Smooth muscle cell of the brain vasculature (primary cell): ENCODE measurements at regions not wholly inside any gene's neighbourhood (a gene's known extent, or its start where the extent isn't known, plus 50 kb on each side); places are given as distances from the start of the nearest gene placed in this dataset.

ENCODE experiments used
- DNase-seq: peaks from one replicate; pipeline ENCODE4 v3.0.0-alpha.2; 2012; ENCODE audit warnings: low read depth, low spot score

- no peak for DNase-seq
These were observed 229.2 kb downstream of the PRL start for GRCh38 chr6:22067671-22068070.

- no peak for DNase-seq
These were observed 228.1 kb downstream of the PRL start for GRCh38 chr6:22068561-22069305.

DNA sequence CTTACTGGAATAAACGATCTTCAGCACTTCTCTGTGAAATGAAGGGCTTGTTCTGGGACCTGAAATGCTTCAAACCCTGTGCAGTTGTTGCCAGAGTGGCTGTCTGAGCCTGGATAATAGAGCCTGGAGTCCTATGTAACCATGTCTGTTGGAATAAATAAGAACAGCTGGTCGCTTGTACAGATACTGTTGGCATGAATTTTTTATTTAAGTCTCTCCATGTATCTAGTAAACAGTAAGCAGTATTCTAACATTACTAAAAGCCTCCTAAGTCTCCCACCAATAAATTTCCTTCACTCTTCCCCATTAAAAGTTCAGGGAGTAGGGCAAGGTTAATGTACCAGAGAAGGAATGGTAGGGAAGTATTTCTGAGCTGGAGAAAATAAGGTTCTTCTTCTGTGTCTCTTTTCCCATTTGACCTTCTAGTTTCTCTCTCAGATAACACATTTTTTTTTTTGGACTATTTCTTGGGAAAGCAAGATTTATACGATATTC is 227.5 kb downstream of the PRL start:
- no peak for DNase-seq

- DNase-seq: no peak
These were observed 225.4 kb downstream of the PRL start for GRCh38 chr6:22071270-22072041.

- no peak for DNase-seq
These were observed 223.9 kb downstream of the PRL start for GRCh38 chr6:22072949-22073348.

GRCh38 chr6:22073516-22074198 is 223.2 kb downstream of the PRL start:
- DNase-seq: no peak

GRCh38 chr6:22078288-22078687 is 218.5 kb downstream of the PRL start:
- no peak for DNase-seq

- DNase-seq: peak; percentile 29
These were observed 217.9 kb downstream of the PRL start for GRCh38 chr6:22078802-22079545.

DNA sequence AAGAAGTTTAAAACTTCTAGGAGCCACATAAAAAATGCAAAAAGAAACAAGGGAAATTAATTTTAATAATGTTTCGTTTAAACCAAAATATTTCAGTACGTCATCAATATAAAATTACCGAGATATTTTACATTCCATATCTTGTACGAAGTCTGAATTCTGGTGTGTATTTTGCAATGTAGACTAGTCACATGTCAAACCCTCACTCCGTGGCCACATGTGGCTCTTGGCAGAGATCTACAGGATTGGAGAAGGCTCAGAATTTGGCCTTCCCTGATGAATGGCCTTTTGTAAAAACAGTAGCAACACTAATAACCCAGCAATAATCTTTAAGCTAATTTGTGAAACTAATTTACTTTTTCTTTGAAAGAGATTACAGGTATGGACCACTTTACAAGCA is 217.1 kb downstream of the PRL start:
- no peak for DNase-seq

DNA sequence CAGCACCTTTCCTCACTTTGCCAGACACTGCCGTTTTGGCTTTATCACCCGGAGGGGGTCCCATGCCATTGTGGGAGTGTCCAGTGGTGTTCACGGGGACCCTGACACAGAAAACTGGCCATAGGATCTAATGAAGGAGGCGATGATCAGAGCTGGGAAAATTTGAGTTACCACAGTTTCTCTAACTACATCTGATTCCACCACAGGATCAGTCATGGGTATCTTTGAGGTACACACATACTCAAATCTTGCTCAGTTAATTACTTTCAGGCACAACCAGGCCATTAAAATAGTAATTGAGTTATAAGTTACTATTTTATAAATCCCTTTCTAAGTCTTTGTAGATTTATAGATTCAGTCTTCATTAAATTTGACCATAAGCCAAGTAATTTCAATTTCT is 215.1 kb downstream of the PRL start:
- DNase-seq: no peak

- DNase-seq: no peak
These were observed 214.6 kb downstream of the PRL start for GRCh38 chr6:22082218-22082617.

DNA sequence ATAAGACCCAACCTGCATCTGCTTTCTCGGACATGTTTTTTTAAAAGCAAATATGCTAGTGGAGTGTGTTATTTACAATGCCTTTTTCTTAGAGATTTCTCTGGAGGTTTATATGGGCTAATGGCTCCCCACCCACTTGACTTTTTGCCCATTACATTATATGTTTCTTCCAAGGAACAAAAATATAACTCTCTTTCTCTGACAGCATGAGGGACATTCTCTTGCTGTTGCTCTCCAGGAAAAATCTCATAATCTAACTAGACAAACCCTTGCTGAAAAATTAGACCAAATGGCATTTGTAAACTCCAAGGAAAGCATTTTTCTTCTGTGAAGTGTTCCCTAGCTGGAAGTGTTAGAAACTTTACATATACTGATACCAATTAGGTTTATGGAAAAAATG is 213.7 kb downstream of the PRL start:
- DNase-seq: no peak

GRCh38 chr6:22087960-22088706 is 208.7 kb downstream of the PRL start:
- DNase-seq: no peak

GRCh38 chr6:22091424-22091948 is 205.3 kb downstream of the PRL start:
- DNase-seq: no peak

- DNase-seq: no peak
These were observed 201.0 kb downstream of the PRL start for GRCh38 chr6:22095836-22096235.

DNA sequence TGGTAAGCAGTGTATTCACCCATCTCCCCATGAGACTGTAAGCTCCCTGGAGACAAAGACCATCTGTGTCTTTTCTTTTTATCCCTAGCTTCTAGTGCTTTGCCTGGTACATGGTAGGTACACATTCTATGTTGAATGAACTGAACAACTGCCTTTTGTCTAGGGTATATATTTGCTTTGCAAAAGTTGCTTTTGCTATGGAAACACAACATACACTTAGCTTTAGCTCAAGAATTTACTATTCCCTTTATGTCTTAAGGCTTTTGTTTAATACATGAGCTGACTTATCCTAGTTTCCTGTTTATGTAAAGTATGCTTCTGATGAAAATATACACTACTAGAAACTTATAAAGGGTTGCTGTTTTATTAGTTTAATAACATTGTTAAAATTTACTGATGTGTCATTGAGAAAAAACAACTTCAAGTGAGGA is 198.2 kb downstream of the PRL start:
- no peak for DNase-seq

DNA sequence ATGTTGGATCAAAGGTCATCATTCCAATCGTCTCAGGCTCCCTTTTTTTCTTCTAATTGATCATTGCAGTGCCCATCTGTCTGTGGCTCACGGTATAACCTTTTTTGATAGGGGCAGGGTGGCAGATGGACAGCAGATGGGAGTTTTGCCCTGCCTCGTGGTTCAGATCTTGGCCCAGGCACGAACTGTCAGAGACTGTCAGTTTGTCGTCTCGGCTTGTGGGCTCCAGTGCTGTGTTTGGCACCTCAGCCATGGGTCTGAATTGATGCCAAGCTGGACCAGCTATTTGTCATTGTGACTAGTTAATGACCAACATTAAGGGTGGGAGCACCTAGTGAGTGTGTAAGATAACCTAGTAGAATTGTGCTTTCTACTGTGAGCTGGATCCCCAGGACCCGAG is 197.6 kb downstream of the PRL start:
- DNase-seq: no peak

GRCh38 chr6:22099923-22100322 is 196.9 kb downstream of the PRL start:
- DNase-seq: no peak

DNA sequence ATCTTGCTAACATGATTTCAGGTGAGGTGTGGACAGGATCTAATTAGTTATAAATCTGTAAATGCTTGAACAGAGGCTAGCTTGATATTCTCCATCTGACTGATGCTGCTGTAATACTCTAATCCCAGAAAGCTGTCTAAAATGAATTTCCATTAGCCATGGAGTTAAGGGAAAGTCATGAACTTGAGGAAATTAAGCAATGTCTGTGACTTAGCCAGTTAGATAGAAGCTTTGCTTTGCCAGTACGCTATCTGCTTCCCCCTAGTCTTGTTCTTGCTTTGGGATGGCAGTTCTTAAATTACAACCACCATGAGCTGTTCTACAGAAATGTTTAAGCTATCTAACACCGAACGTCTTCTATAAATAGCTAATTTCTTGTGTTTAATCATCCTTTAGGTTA is 195.7 kb downstream of the PRL start:
- no peak for DNase-seq

GRCh38 chr6:22102671-22103070 is 194.2 kb downstream of the PRL start:
- no peak for DNase-seq

GRCh38 chr6:22106451-22106850 is 190.4 kb downstream of the PRL start:
- DNase-seq: no peak
